Colonic mucosa (tissue), 4 donors: ENCODE measurements at regions not wholly inside any gene's neighbourhood (a gene's known extent, or its start where the extent isn't known, plus 50 kb on each side); places are given as distances from the start of the nearest gene placed in this dataset.

Source experiments
- DNase-seq: peaks from one replicate; pipeline ENCODE4 v3.0.0-alpha.2; 2020
- H3K27ac ChIP-seq: fragments of 200-600 bp; one replicate; pipeline ENCODE4 v1.8.0; 2021
- H3K27me3 ChIP-seq: fragments of 200-600 bp; one replicate; pipeline ENCODE4 v1.8.0; 2021
- H3K36me3 ChIP-seq: fragments of 200-600 bp; one replicate; pipeline ENCODE4 v1.8.0; 2021
- H3K4me1 ChIP-seq: fragments of 200-600 bp; one replicate; pipeline ENCODE4 v1.8.0; 2021; ENCODE audit warnings: mild to moderate bottlenecking
- H3K4me3 ChIP-seq: fragments of 200-600 bp; one replicate; pipeline ENCODE4 v1.8.0; 2021
- H3K9ac ChIP-seq, 2 donors: one replicate each; pipeline ENCODE4 v1.7.0; 2013; ENCODE audit warnings: control low read depth in 2 of 2, low read depth in 2 of 2, low read length in 2 of 2
- H3K9me3 ChIP-seq: fragments of 200-600 bp; one replicate; pipeline ENCODE4 v1.8.0; 2021
- CTCF ChIP-seq: fragments of 200-600 bp; IDR thresholded peaks from one replicate; pipeline ENCODE4 v1.8.0; 2022; ENCODE audit warnings: antibody characterized with exemption, mild to moderate bottlenecking
- intact Hi-C: fragments of 100-400 bp; cut with DNase I; formaldehyde crosslinking; loops from one replicate; pipeline ENCODE4 v1.14.1; 2022
- donor health status: healthy.
- donor health status: DM: no; HTN: no; CAD: no.
- donor health status: DM: no; HTN: no; CAD: no.

DNA sequence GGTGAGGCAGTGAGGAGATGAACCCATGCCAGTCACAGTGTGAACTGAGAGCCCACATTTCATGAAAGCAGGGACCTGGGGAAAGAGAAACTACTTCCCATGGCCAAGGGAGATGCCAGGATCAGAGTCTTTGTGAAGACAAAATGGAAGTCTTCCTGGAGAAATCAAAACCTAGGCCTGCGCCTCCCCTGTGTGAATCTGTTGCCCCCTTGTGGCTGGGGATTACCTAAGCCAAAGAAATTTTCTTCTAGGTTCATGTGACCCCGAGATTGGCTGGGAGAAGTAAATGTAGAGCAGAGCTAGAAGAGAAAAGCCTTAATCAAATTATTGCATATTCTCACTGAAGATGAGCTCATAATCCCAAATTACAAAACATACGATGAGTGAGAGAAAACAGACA, 1075.3 kb downstream of the TBC1D22A start:
- DNase-seq, result no peak
- H3K4me3 ChIP-seq, result no peak overlapping the region
- H3K9me3 ChIP-seq, result no peaks in the 10 kb centered on the region
- H3K9ac ChIP-seq, result no peak overlapping the region
- H3K27me3 ChIP-seq, result no peaks in the 10 kb centered on the region
- peak; percentile 26 for TF ChIP-seq CTCF
- no peak overlapping the region for H3K27ac ChIP-seq
- H3K4me1 ChIP-seq, result no peaks in the 10 kb centered on the region
- intact Hi-C loops, result no loop called here
- no peaks in the 10 kb centered on the region for H3K36me3 ChIP-seq

DNA sequence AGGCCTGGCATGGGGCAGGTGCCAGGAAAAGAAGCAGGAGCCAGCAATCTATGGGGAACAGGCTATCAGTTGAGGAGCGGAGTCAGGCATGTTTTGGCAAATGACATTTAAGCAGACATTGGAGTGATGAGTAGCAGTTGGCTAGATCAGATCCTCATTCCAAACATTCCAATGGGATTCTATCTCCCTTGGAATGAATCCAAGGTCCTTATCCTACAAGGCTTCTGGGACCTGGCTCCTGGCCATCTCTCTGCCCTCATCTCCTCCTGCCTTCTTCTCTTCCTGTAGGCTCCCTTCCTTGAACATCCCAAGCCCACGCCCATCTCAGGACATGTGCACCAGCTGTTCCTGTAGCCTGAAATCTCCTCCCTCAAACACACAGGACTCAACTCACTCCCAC, 1074.5 kb downstream of the TBC1D22A start:
- H3K9ac ChIP-seq, result no peak overlapping the region
- no peak for DNase-seq
- no peaks in the 10 kb centered on the region for H3K4me1 ChIP-seq
- H3K4me3 ChIP-seq, result no peak overlapping the region
- H3K27ac ChIP-seq, result no peak overlapping the region
- H3K27me3 ChIP-seq, result no peaks in the 10 kb centered on the region
- intact Hi-C loops, result no loop called here
- H3K36me3 ChIP-seq, result no peaks in the 10 kb centered on the region
- no peaks in the 10 kb centered on the region for H3K9me3 ChIP-seq
- TF ChIP-seq CTCF, result no peak

GRCh38 chr22:47835726-47836125, 1073.3 kb downstream of the TBC1D22A start:
- TF ChIP-seq CTCF, result no peak
- no peak overlapping the region for H3K4me3 ChIP-seq
- intact Hi-C loops, result no loop called here
- H3K27ac ChIP-seq, result no peak overlapping the region
- no peaks in the 10 kb centered on the region for H3K36me3 ChIP-seq
- DNase-seq, result no peak
- H3K27me3 ChIP-seq, result no peaks in the 10 kb centered on the region
- no peaks in the 10 kb centered on the region for H3K4me1 ChIP-seq
- H3K9ac ChIP-seq, result no peak overlapping the region
- H3K9me3 ChIP-seq, result no peaks in the 10 kb centered on the region

- H3K27ac ChIP-seq, result no peak overlapping the region
- no peak overlapping the region for H3K4me3 ChIP-seq
- DNase-seq, result no peak
- intact Hi-C loops, result no loop called here
- H3K9me3 ChIP-seq, result no peaks in the 10 kb centered on the region
- no peaks in the 10 kb centered on the region for H3K27me3 ChIP-seq
- no peaks in the 10 kb centered on the region for H3K4me1 ChIP-seq
- no peaks in the 10 kb centered on the region for H3K36me3 ChIP-seq
- H3K9ac ChIP-seq, result no peak overlapping the region
- TF ChIP-seq CTCF, result no peak
Observed at GRCh38 chr22:47826016-47826415, 1063.6 kb downstream of the TBC1D22A start.

DNA sequence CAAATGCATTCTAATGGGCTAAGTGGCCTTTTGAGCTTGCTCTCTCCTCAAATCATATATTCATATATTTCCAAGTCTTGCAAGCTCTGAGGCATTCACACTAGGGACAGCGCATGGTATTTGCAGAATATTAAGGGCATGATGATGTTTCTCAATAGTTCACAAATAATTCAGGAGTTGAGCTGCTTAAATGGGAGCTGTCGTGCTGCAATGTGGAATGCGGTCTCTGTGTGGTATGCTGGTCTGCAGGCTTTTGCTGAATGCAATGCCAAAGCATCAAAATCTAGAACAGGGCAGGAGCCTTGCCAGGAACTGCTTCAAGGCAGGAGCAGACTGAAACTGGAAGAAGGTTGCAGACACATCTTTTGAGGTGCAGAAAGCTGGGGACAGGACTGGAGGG, 1060.0 kb downstream of the TBC1D22A start:
- intact Hi-C loops, result no loop called here
- DNase-seq, result no peak
- Histone ChIP-seq H3K36me3 (no peaks in the 10 kb centered on the region), H3K4me1 (no peaks in the 10 kb centered on the region), H3K27me3 (no peaks in the 10 kb centered on the region), H3K9me3 (no peaks in the 10 kb centered on the region), H3K4me3 (no peak overlapping the region), H3K27ac (no peak overlapping the region), H3K9ac (no peak overlapping the region)
- no peak for TF ChIP-seq CTCF

DNA sequence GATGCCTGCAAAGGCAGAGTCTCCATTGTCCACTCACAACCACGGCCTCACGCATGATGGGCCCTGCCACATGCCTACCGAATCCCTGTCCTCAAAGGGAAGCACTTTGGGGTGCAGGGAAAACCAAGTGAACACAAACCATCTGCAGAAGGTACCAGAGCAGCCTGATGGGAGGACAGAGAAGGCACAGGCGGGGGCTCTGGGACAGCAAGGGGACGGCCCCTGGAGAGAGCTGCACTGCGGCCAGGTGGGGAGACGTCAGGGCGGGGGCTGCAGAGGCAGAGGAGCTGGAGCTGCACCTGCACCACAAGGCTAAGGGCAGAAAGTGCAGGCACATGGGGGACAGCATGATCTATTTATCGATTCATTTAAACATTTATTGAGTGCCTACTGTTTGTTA, 1056.0 kb downstream of the TBC1D22A start:
- Histone ChIP-seq H3K27me3 (no peaks in the 10 kb centered on the region), H3K27ac (no peak overlapping the region), H3K4me3 (no peak overlapping the region), H3K9me3 (no peaks in the 10 kb centered on the region), H3K36me3 (no peaks in the 10 kb centered on the region), H3K4me1 (no peaks in the 10 kb centered on the region), H3K9ac (no peak overlapping the region)
- TF ChIP-seq CTCF, result no peak
- intact Hi-C loops, result no loop called here
- DNase-seq, result no peak
